H9 (cell line): ENCODE measurements at regions not wholly inside any gene's neighbourhood (a gene's known extent, or its start where the extent isn't known, plus 50 kb on each side); places are given as distances from the start of the nearest gene placed in this dataset.

Experiments used
- DNase-seq: peaks from one replicate; pipeline ENCODE4 v3.0.0-alpha.2; 2017
- H2AFZ ChIP-seq: one replicate; pipeline ENCODE4 v1.6.1; 2013; ENCODE audit warnings: mild to moderate bottlenecking, low read length, control low read depth, moderate library complexity
- H2AK5ac ChIP-seq: 2 replicates; pipeline ENCODE4 v1.6.1; 2013; ENCODE audit warnings: low read length, control low read depth, mixed read lengths; ENCODE audit not compliant: insufficient read length
- H2BK120ac ChIP-seq: one replicate; pipeline ENCODE4 v1.6.1; 2013; ENCODE audit warnings: low read depth, mild to moderate bottlenecking, low read length, control low read depth, inconsistent platforms; ENCODE audit not compliant: poor library complexity, severe bottlenecking
- H2BK12ac ChIP-seq: 2 replicates; pipeline ENCODE4 v1.6.1; 2013; ENCODE audit warnings: low read length, control low read depth, mixed read lengths, low read depth; ENCODE audit not compliant: insufficient read length
- H2BK15ac ChIP-seq: 2 replicates; pipeline ENCODE4 v1.6.1; 2013; ENCODE audit warnings: low read depth, low read length, control low read depth
- H2BK20ac ChIP-seq: one replicate; pipeline ENCODE4 v1.6.1; 2013; ENCODE audit warnings: low read depth, mild to moderate bottlenecking, low read length, control low read depth, inconsistent platforms; ENCODE audit not compliant: poor library complexity, severe bottlenecking
- H2BK5ac ChIP-seq: 2 replicates; pipeline ENCODE4 v1.6.1; 2013; ENCODE audit warnings: low read length, control low read depth, mixed read lengths; ENCODE audit not compliant: insufficient read length
- H3K14ac ChIP-seq: 2 replicates; pipeline ENCODE4 v1.6.1; 2013; ENCODE audit warnings: low read length, control low read depth; ENCODE audit not compliant: insufficient read depth
- H3K18ac ChIP-seq: 2 replicates; pipeline ENCODE4 v1.6.1; 2013; ENCODE audit warnings: low read depth, mild to moderate bottlenecking, mixed read lengths, low read length, control low read depth; ENCODE audit not compliant: insufficient read length
- H3K23ac ChIP-seq: 2 replicates; pipeline ENCODE4 v1.6.1; 2013; ENCODE audit warnings: low read length, control low read depth, mixed read lengths, low read depth; ENCODE audit not compliant: insufficient read length
- H3K23me2 ChIP-seq: 2 replicates; pipeline ENCODE4 v1.6.1; 2013; ENCODE audit warnings: low read depth, mild to moderate bottlenecking, mixed read lengths, low read length, control low read depth; ENCODE audit not compliant: insufficient read length, poor library complexity, severe bottlenecking
- H3K27ac ChIP-seq: 2 replicates; pipeline ENCODE4 v1.5.1; 2013; ENCODE audit warnings: low read length, control low read depth, mixed read lengths, low read depth; ENCODE audit not compliant: insufficient read length
- H3K27me3 ChIP-seq: 2 replicates; pipeline ENCODE4 v1.6.1; 2013; ENCODE audit warnings: low read length, control low read depth, inconsistent platforms; ENCODE audit not compliant: insufficient read depth
- H3K4ac ChIP-seq: 2 replicates; pipeline ENCODE4 v1.6.1; 2013; ENCODE audit warnings: low read depth, mild to moderate bottlenecking, control low read depth, inconsistent platforms, low read length, moderate library complexity
- H3K4me1 ChIP-seq: 2 replicates; pipeline ENCODE4 v1.6.1; 2013; ENCODE audit warnings: low read length, control low read depth, inconsistent platforms; ENCODE audit not compliant: insufficient read depth
- H3K4me2 ChIP-seq: 2 replicates; pipeline ENCODE4 v1.6.1; 2013; ENCODE audit warnings: low read length, control low read depth, mixed read lengths; ENCODE audit not compliant: insufficient read length, insufficient read depth
- H3K56ac ChIP-seq: 2 replicates; pipeline ENCODE4 v1.6.1; 2013; ENCODE audit warnings: low read depth, mild to moderate bottlenecking, mixed read lengths, low read length, control low read depth; ENCODE audit not compliant: insufficient read length
- H3K79me1 ChIP-seq: 2 replicates; pipeline ENCODE4 v1.6.1; 2013; ENCODE audit warnings: low read depth, mild to moderate bottlenecking, moderate library complexity, low read length, control low read depth, inconsistent platforms; ENCODE audit not compliant: insufficient read depth, poor library complexity, severe bottlenecking
- H3K79me2 ChIP-seq: 2 replicates; pipeline ENCODE4 v1.6.1; 2013; ENCODE audit warnings: low read length, control low read depth, inconsistent platforms; ENCODE audit not compliant: insufficient read depth
- H3K9ac ChIP-seq: 2 replicates; pipeline ENCODE4 v1.6.1; 2013; ENCODE audit warnings: low read length, control low read depth, mixed read lengths; ENCODE audit not compliant: insufficient read length; ENCODE audit errors: extremely low read depth
- H3K9me3 ChIP-seq: one replicate; pipeline ENCODE4 v1.6.1; 2013; ENCODE audit warnings: low read depth, low read length, inconsistent platforms; ENCODE audit not compliant: control insufficient read depth
- H3T11ph ChIP-seq: one replicate; pipeline ENCODE4 v1.6.1; 2013; ENCODE audit warnings: mild to moderate bottlenecking, low read length, control low read depth, inconsistent platforms
- H4K20me1 ChIP-seq: one replicate; pipeline ENCODE4 v1.6.1; 2013; ENCODE audit not compliant: control insufficient read depth, insufficient read length, insufficient read depth
- H4K5ac ChIP-seq: 2 replicates; pipeline ENCODE4 v1.6.1; 2013; ENCODE audit warnings: low read depth, mild to moderate bottlenecking, mixed read lengths, low read length, control low read depth; ENCODE audit not compliant: insufficient read length
- H4K8ac ChIP-seq: replicated peaks from 2 replicates; pipeline ENCODE4 v1.6.1; 2013; ENCODE audit warnings: low read length, control low read depth, mixed read lengths, low read depth; ENCODE audit not compliant: insufficient read length
- H4K91ac ChIP-seq: 2 replicates; pipeline ENCODE4 v1.6.1; 2013; ENCODE audit warnings: low read depth, mild to moderate bottlenecking, moderate library complexity, mixed read lengths, low read length, control low read depth; ENCODE audit not compliant: insufficient read length
- H3K27ac Mint-ChIP-seq, 3 experiments: 2 replicates in 2 of 3; 3 replicates in 1 of 3; pipeline ENCODE4 v1.8.0; 2020 to 2021; ENCODE audit warnings: mixed read lengths in 3 of 3, mild to moderate bottlenecking in 1 of 3, moderate library complexity in 1 of 3
- H3K27me3 Mint-ChIP-seq: 2 replicates; pipeline ENCODE4 v1.8.0; 2021; ENCODE audit warnings: low read depth, mild to moderate bottlenecking, moderate library complexity, mixed read lengths
- H3K36me3 Mint-ChIP-seq, 3 experiments: 2 replicates in 2 of 3; 3 replicates in 1 of 3; pipeline ENCODE4 v1.8.0; 2020 to 2021; ENCODE audit warnings: low read depth in 3 of 3, mixed read lengths in 3 of 3; ENCODE audit not compliant: insufficient read depth in 1 of 3
- H3K4me1 Mint-ChIP-seq, 2 experiments: 2 replicates each; pipeline ENCODE4 v1.8.0; 2020; ENCODE audit warnings: mixed read lengths in 2 of 2
- H3K4me3 Mint-ChIP-seq, 2 experiments: 2 replicates in 1 of 2; 3 replicates in 1 of 2; pipeline ENCODE4 v1.8.0; 2020 to 2021; ENCODE audit warnings: mild to moderate bottlenecking in 2 of 2, mixed read lengths in 2 of 2, moderate library complexity in 1 of 2
- H3K9me3 Mint-ChIP-seq, 2 experiments: 2 replicates in 1 of 2; 3 replicates in 1 of 2; pipeline ENCODE4 v1.8.0; 2020; ENCODE audit warnings: mild to moderate bottlenecking in 2 of 2, mixed read lengths in 2 of 2, moderate library complexity in 1 of 2
- WGBS: extraction: QIAGEN DNeasy Blood & Tissue Kit; methylation state at CpG from one replicate; pipeline ENCODE4 v1.1.7; 2013; ENCODE audit warnings: missing lambda C conversion rate, low lambda C conversion rate, mixed read lengths; ENCODE audit not compliant: insufficient read length; ENCODE audit errors: extremely low coverage; 5-methylcytosine and 5-hydroxymethylcytosine counted together
- TF ChIP-seq, protein P1 (sequence below): fragments of 200-600 bp; sonication (generic); conservative IDR thresholded peaks from 3 replicates; pipeline ENCODE4 v1.8.0; 2021; ENCODE audit warnings: antibody characterized with exemption, mild to moderate bottlenecking

DNA sequence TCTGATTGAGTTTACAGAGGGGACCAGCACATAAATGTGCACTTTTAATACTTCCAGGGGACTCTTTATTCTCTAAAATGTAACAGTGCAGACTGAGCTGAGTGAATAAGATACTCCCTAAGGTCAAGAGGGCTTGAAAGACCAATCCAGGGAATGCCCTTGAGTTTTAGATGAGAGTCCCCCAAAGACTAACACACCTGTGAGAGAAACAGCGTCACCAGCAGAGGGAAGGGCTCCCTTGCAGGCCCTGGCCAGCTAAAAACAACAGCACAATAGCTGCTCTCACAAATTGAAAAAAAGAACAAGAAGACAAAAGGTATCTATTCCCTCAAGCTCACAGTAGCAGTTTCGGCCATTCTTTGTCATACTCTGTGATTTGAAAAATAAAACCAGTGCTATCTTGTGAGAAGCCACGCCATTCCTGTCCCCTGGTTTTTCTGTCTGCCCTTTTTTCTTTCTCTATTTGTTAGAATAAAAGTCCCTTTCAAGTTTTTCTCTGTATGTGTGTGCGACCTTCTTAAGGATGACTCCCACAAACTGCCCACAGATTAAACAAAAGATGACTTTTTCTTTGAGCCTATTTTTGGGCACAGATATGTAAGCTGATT is 230.4 kb upstream of the BMPER start:
- no peaks in the 10 kb centered on the region for H3K79me1 ChIP-seq
- H4K20me1 ChIP-seq, result no peaks in the 10 kb centered on the region
- H4K91ac ChIP-seq, result no peak overlapping the region
- no peaks in the 10 kb centered on the region for H3K36me3 Mint-ChIP-seq
- no peak overlapping the region for H2BK5ac ChIP-seq
- H3K9me3 ChIP-seq, result no peaks in the 10 kb centered on the region
- no peak overlapping the region for H2BK120ac ChIP-seq
- no peak overlapping the region for H2BK12ac ChIP-seq
- no peaks in the 10 kb centered on the region for H3K9me3 Mint-ChIP-seq
- TF ChIP-seq, protein P1, sequence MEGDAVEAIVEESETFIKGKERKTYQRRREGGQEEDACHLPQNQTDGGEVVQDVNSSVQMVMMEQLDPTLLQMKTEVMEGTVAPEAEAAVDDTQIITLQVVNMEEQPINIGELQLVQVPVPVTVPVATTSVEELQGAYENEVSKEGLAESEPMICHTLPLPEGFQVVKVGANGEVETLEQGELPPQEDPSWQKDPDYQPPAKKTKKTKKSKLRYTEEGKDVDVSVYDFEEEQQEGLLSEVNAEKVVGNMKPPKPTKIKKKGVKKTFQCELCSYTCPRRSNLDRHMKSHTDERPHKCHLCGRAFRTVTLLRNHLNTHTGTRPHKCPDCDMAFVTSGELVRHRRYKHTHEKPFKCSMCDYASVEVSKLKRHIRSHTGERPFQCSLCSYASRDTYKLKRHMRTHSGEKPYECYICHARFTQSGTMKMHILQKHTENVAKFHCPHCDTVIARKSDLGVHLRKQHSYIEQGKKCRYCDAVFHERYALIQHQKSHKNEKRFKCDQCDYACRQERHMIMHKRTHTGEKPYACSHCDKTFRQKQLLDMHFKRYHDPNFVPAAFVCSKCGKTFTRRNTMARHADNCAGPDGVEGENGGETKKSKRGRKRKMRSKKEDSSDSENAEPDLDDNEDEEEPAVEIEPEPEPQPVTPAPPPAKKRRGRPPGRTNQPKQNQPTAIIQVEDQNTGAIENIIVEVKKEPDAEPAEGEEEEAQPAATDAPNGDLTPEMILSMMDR, result peak; percentile 41; the same call in 2 of the 3 replicates
- H3T11ph ChIP-seq, result no peak overlapping the region
- no peaks in the 10 kb centered on the region; the same call in 1 of the 2 replicates for H3K4me1 ChIP-seq
- H3K9ac ChIP-seq, result no peak overlapping the region
- no peak for DNase-seq
- no peak overlapping the region for H3K27ac ChIP-seq
- H3K23ac ChIP-seq, result no peak overlapping the region
- H3K4ac ChIP-seq, result no peak overlapping the region
- no peaks in the 10 kb centered on the region for H3K27me3 ChIP-seq
- peaks cover 23 to 25% of the 10 kb centered on the region in 2 experiments for H3K4me1 Mint-ChIP-seq
- H4K5ac ChIP-seq, result no peak overlapping the region
- no peak overlapping the region for H3K56ac ChIP-seq
- H3K23me2 ChIP-seq, result no peaks in the 10 kb centered on the region
- H3K4me2 ChIP-seq, result no peak overlapping the region
- no peak overlapping the region for H2AFZ ChIP-seq
- H3K27me3 Mint-ChIP-seq, result no peaks in the 10 kb centered on the region
- WGBS, result no CpG with 5 or more reads among the region's 4 CpGs
- peak overlapping the region in 1 of 3 experiments; percentile 24; a peak in 2 of 7 replicates for H3K27ac Mint-ChIP-seq
- H3K14ac ChIP-seq, result no peak overlapping the region
- no peak overlapping the region for H3K4me3 Mint-ChIP-seq
- H3K79me2 ChIP-seq, result no peaks in the 10 kb centered on the region
- no peak overlapping the region for H2AK5ac ChIP-seq
- no peak overlapping the region for H2BK20ac ChIP-seq
- no peak overlapping the region for H3K18ac ChIP-seq
- no peak overlapping the region for H4K8ac ChIP-seq
- no peak overlapping the region for H2BK15ac ChIP-seq
